GM18907 (cell line): ENCODE measurements at regions not wholly inside any gene's neighbourhood (a gene's known extent, or its start where the extent isn't known, plus 50 kb on each side); places are given as distances from the start of the nearest gene placed in this dataset.

Source experiments
- ATAC-seq: cut with Tn5 transposase; IDR thresholded peaks from one replicate; pipeline ENCODE4 v1.9.1; 2021; ENCODE audit warnings: mild to moderate bottlenecking, moderate library complexity; ENCODE audit not compliant: unreplicated experiment

DNA sequence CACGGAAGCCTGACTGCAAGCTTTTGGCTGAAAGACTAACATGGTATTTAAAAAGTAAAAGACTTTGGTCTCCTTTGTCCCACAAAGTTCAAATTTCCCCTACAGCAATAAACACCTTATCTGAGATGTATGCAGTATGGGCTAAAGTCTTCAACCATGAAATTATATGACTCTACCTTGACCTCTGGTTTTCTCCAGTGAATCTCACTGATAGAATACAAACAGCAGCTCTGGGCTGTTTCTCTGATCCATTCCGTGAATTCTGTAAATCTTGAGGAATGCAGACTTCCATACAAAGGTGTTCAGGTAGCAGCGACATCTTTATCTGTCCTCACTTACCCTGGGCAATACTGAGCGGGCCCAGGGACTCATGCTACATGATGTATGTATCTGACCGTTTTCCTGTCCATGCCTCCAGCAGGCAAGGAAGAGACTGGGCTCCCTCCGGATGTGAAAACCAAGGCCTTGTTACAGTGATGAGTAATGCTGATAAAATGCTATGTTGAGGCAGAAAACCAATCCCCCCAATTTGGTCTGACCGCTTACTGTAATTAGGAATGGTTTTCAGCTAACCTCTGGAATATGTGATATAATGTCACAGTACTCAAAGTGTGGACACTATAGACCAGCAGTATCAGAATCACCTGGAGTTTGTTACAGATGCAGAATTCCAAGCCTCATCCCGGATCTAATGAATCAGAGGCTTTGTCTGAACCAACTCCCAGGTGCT is 589.8 kb downstream of the HS3ST4 start:
- no peak for ATAC-seq

DNA sequence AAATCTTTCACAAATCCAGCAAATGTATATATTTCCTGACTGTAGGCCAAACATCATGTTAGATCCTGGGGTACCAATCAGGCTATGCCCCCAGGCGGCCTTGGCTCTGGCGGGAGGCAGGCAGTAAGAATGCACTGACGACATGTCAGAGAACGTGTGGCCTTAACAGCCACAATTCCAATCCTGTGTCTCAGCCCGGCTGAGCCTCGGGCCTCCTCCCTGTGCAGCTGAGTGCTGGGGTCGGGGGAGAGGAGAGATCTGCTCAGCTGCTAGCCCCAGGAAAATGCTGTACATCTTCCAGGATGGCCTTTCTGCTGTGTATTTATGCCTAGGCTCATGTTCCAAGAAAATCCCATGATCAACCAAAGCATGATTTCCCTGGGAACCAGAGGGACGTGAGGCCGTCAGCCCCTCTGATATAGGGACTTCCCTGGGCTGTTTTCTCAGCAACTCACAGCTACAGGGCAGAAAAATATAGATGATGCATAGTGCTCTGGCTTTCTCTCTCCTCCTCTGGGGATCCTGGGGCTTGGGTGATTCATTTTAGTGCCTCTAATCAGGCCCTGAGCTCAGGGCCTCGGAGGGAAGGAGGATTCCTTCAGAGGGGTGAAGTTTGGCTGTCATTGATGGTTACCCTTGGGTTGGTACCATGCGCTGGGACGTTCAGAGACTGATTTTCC is 604.0 kb downstream of the HS3ST4 start:
- no peak for ATAC-seq

DNA sequence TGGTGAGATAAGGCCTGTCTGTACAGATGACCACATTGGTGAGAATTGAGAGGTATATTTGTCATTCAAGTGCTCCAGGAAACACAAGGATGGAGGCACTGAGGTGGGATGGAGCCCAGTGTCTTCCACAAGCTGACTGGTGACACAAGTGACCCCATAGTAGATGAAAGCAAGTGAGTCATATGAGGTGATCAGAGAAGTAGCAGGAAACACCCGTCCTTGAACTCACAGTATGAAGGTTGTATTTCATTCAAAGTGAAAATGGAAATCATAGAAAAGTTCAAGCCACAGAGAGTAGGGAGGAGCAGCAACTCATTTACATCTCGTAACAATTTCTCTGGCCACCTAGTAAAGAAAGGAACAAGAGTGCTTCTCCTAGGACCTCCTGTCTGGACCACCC is 609.8 kb downstream of the HS3ST4 start:
- no peak for ATAC-seq

- no peak for ATAC-seq
These were observed 625.1 kb downstream of the HS3ST4 start for GRCh38 chr16:26316683-26317464.

- ATAC-seq, result no peak
These were observed 626.1 kb downstream of the HS3ST4 start for GRCh38 chr16:26317885-26318284.

DNA sequence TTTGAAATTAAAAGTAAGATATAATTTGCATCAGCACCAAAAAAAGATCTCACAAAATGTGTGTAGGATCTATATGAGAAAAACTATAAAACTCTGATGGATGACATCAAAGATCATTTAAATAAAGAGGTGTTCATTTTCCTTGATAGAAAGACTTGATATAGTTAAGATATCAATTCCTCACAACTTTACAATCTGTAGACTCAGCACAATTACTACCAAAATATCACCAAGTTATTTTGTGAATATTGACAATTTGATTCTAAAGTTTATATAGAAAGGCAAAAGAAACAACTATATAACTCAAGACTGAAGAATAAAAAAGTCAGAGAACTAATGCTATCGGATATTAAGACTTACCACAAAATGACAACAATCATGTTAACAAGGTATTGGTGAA is 638.9 kb downstream of the HS3ST4 start:
- ATAC-seq, result no peak

- ATAC-seq, result no peak
These were observed 642.7 kb downstream of the HS3ST4 start for GRCh38 chr16:26334218-26335111.

DNA sequence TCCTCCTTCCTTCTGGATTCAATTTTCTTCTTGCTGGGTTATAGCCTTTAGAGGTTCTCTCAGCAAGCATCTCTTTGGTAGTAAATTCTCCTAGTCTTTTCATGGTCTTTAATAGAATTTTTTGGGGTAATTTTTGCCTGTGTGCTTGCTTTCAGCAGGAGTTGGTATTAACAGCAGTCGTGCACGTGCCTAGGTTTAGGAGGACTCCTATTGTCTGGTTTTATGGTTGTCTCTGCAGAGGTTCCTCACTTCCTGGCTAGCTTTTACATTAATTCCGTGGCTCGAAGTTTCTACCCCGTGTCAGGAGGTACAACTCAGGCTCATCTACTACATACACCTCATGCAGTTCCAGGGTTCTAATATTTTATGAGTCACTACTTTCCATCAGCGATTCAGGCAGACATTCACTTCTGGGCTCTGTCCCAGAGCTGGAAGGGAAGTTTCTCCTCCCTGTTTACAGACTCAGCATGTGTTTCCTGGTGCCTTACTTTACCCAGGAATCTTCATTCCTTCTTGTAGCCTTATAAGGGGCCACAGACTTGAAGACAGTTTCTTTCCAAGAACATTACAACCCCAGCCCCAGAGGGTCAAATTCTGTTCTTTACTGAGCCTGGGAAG is 643.6 kb downstream of the HS3ST4 start:
- ATAC-seq, result no peak

DNA sequence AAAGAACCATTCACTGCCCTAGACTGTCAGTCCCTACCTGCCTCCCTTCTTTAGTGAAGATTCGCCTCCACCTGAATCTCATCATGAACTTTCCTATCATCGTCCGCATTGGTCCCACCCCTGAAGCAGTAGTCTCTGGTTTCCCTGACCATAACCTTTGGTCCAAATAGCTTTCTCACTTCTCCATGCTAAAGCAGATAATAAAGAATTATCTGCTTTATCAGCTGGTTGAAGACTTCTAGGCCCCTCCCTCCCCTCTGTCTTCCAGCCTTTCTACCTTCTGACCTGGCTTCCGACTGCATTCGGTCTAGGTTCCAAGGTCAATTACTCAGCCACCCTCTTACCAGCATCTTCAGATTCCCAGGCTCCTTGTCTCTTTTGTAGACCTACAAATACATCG is 650.9 kb downstream of the HS3ST4 start:
- no peak for ATAC-seq

GRCh38 chr16:26344240-26344776 is 652.5 kb downstream of the HS3ST4 start:
- no peak for ATAC-seq

- ATAC-seq, result no peak
These were observed 653.2 kb downstream of the HS3ST4 start for GRCh38 chr16:26344976-26345375.

DNA sequence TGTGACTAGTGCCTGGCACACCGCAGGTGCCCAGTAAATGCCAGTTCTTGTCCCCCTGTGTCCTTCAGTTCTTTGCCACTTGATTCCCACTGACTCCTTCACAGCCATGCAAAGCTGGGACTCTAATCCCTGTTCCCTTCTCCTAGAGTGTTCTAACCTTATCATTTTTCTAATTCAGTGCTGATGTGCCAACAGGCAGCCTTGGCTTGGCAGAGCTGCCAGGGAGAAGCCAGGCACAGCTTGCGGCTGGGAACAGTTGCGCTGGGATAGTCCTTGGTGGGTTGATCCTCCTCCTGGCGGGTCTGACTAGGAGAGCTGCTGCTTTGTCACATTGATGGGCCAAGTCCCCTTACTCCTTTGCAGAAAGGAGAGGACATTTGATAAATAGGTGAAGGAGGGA is 654.2 kb downstream of the HS3ST4 start:
- ATAC-seq, result no peak

- no peak for ATAC-seq
These were observed 656.3 kb downstream of the HS3ST4 start for GRCh38 chr16:26348095-26348494.

DNA sequence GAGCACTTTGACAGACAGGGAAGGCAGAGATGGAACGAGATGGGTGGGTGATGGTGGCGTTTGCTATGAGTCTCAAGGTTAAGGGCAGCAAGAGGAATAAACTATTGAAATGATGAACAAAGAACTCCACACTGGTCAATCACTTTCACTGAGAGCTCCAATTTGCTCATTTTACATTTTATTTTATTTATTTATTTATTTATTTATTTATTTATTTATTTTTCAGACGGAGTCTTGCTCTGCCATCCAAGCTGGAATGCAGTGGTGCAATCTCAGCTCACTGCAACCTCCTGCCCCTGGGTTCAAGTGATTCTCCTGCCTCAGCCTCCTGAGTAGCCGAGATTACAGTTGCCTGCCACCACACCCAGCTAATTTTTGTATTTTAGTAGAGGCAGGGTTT is 669.1 kb downstream of the HS3ST4 start:
- ATAC-seq, result no peak

DNA sequence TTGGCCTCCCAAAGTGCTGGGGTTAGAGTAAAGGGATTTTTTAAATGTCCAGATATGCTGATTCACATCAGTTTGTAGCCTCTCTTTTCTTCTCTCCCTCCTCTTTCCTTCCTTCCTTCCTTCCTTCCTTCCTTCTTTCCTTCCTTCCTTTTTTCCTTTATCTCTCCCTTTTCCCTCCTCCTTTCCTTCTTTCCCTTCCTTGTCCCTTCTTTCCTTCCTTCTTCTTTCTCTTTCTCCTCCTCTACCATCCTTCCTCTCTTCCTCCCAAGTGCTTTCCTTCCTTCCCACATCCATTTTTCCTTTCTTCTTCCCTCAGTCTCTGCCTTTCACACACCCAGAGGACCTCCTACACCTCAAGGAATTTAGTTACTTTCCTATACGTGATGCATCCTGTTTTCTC is 671.8 kb downstream of the HS3ST4 start:
- ATAC-seq, result no peak

DNA sequence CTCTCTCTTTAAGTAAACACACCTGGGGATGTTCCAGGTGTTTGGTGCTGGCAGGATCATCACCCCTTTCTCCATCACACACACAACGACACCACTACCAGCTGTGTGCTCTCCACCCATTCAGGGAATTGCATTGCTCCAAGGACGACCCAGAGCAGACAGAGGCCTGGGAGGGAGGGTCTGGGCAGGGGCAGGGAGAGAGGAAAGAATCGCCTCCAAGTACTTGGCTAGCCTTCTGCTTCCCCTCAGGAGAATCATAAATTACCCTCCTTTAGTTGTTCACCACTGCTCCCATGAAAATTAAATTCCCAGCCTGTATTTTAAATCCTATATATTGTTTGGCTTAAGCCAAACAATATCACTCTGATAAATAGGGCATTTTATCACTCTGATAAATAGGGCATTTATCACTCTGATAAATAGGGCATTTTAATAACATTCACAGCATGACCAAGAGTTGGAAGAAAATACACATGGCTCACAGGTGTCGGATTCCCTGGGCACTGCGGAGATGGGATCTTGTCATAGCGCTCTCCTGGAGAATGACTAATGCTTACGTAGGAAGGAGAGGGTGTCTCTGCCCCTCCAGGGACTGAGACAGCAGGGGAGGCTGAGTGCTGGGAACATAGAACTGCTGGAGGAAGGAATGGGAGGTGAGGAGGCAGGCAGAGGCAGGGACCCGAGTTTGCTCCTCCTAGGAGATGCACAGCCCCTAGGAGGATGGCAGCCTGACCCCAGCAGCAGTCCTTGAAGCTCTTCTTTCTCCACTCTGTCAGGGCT is 673.6 kb downstream of the HS3ST4 start:
- no peak for ATAC-seq

GRCh38 chr16:26371349-26371869 is 679.6 kb downstream of the HS3ST4 start:
- no peak for ATAC-seq

GRCh38 chr16:26374279-26374925 is 682.6 kb downstream of the HS3ST4 start:
- no peak for ATAC-seq

- no peak for ATAC-seq
These were observed 684.1 kb upstream of the C16orf82 start for GRCh38 chr16:26382586-26382985.
